C4-2B (cell line): ENCODE measurements at regions not wholly inside any gene's neighbourhood (a gene's known extent, or its start where the extent isn't known, plus 50 kb on each side); places are given as distances from the start of the nearest gene placed in this dataset.

ENCODE experiments used
- H3K27ac ChIP-seq: fragments of 450-650 bp; 2 replicates; pipeline ENCODE4 v1.5.1; 2017
- CTCF ChIP-seq: fragments of 450-650 bp; conservative IDR thresholded peaks from 2 replicates; pipeline ENCODE4 v1.5.1; 2017; ENCODE audit warnings: mild to moderate bottlenecking
- ZFX ChIP-seq: fragments of 450-650 bp; IDR thresholded peaks from 2 replicates; pipeline ENCODE4 v1.6.1; 2017

DNA sequence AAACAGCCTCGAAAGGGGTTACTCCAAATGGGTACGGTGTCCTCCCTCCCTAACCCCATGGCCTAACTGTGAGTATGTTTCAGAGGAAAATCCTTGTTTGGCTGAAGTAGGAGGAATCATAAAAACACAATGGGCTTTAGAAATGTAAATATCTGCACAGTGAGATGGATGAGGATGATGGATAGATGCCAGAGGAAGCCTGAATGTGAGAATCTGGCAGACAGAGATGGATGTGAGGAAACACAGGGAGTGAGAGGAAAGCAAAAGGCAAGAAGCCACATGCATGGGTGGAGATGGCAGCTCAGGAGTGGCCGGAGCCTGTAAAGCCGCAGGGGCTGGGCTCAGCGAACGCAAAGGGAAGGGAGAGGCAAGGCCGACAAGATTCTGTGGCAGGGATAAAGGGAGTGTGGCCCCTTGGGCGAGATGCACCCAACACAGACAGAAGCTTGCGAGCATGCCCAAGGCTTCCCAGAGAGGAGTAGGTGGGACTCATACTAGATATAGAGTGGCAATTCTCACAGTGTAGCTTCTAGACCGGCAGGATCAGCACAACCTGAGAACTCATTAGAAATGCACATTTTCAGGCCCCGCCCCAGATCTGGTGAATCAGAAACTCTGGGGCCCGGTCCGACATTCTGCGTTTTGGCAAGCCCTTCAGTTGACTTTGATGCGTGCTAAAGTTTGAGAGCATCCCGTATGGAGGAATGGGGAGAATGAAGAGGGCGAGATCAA is 237.3 kb upstream of the CADM1 start:
- TF ChIP-seq CTCF (no peak), ZFX (no peak)
- H3K27ac ChIP-seq: no peak overlapping the region

DNA sequence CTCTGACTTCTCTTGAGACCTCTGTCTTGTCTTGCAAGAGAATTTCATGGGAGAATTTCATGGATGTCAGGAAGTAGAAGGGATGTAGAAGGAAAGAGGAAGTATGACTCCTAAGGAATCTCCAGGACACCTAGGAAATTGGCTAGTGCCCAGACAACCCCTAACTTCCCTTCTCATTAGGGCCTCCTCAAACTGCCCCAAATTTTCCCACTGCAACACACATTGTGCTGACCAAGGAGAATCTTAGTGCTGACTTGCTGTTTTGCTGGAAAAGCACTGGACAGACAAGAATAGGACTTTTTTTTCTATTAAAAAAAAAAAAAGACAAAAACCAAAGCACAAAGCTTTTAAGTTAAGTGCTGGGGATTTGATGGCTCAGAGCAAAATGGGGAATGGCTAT is 236.1 kb upstream of the CADM1 start:
- TF ChIP-seq CTCF (no peak), ZFX (no peak)
- H3K27ac ChIP-seq: no peak overlapping the region

- no peak overlapping the region for H3K27ac ChIP-seq
- no peak for TF ChIP-seq CTCF
- no peak for TF ChIP-seq ZFX
Measured at GRCh38 chr11:115739878-115740277, 235.7 kb upstream of the CADM1 start.

DNA sequence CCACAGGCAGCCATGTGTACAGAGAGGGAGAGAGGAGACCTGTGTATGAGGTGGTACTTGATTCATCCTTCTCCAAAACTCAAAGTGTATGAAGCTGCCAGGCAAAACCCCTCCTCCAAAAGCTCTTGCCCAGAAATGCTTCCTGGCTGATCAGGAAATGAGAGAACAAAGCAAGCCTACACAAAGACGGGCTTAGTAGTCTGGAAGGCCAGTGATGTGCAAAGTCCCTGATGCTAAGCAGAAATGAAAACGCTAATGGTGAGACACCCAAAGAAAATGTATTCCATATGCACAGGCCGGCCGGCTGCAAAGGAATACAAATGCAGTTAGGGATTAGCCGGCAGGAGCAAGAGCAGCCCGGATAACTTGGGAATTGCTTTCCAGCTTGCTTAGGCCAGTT is 234.9 kb upstream of the CADM1 start:
- H3K27ac ChIP-seq: no peak overlapping the region
- TF ChIP-seq ZFX (no peak), CTCF (no peak)

DNA sequence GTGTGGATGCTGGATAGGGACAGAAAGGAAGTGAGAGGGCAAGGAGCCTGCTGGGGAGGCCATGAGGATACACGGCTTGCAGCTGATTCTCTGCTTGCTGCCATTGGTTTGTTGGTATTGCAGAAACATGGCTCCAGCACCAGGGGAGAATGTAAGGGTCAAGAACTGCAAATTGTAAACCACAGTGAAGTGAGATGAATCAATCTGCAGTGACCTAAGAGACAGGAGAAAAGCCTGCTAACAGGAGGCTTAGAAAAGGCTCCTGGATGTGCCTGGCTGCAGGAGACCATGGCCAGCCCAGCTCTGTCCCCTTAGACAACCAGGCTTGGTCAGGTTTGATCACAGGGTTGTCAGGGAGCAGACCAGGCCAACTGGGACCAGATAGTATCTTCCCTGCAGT is 233.7 kb upstream of the CADM1 start:
- TF ChIP-seq ZFX: no peak
- no peak for TF ChIP-seq CTCF
- H3K27ac ChIP-seq: no peak overlapping the region

- no peak overlapping the region for H3K27ac ChIP-seq
- TF ChIP-seq ZFX (no peak), CTCF (peak; percentile 28)
Measured at GRCh38 chr11:115736146-115736545, 231.9 kb upstream of the CADM1 start.

GRCh38 chr11:115724666-115725065 is 220.5 kb upstream of the CADM1 start:
- no peak for TF ChIP-seq ZFX
- no peak for TF ChIP-seq CTCF

More at GRCh38 chr11:115724666-115725065, 220.5 kb upstream of the CADM1 start:
- no peak overlapping the region for H3K27ac ChIP-seq
